Adrenal gland (tissue), 5 donors: ENCODE measurements at regions not wholly inside any gene's neighbourhood (a gene's known extent, or its start where the extent isn't known, plus 50 kb on each side); places are given as distances from the start of the nearest gene placed in this dataset.

Source experiments
- CTCF ChIP-seq, 6 experiments: fragments of 450-650 bp in 4 of 6; fragments of 200-600 bp in 2 of 6; sonication (generic) in 1 of 6; IDR thresholded peaks; 1 replicate in 5 of 6; 2 replicates in 1 of 6; pipeline versions ENCODE4 v1.5.1 to v1.8.0; 2016 to 2021; ENCODE audit warnings: antibody characterized with exemption in 6 of 6, mild to moderate bottlenecking in 2 of 6, moderate library complexity in 1 of 6
- POLR2A ChIP-seq, 2 donors: fragments of 450-650 bp; IDR thresholded peaks; one replicate each; pipeline ENCODE4 v1.6.1; 2017; ENCODE audit warnings: antibody characterized with exemption in 2 of 2, mild to moderate bottlenecking in 2 of 2, moderate library complexity in 1 of 2
- donor health status: DM: no; HTN: no; CAD: no.

GRCh38 chr1:24996456-24996855, 66.4 kb upstream of the RUNX3 start:
- TF ChIP-seq CTCF (IDR thresholded peaks at IDR 0.05) (no peak), POLR2A (IDR thresholded peaks at IDR 0.05) (no peak)
